ENCODE measurements at regions not wholly inside any gene's neighbourhood (a gene's known extent, or its start where the extent isn't known, plus 50 kb on each side); places are given as distances from the start of the nearest gene placed in this dataset.

DNA sequence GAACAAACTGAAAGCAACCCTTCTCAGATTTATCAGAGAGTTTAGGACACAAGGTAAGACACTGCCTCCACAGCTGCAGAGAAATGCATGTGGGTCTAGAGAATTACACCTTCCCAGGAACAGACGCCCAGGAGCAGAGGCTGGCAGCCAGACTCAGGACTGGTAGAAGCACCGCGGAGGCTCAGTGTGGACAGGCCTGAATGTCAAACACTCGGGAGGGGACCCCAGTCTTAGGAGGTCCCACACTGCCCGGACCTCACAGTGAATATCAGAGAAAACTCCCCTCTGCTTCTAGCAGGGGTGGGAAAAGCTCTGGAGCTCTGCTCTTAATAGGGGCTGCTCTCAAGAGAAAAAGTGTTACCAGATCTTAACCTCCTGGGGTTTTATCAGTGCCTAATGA is 952.7 kb downstream of the BRD1 start:
- TF ChIP-seq CEBPB (IDR thresholded peaks at IDR 0.05; ENCODE audit: low read depth, low read length) (no peak), RAD21 (IDR thresholded peaks at IDR 0.05; ENCODE audit: low read length) (no peak), MAFK (IDR thresholded peaks at IDR 0.05; ENCODE audit: low read depth, low read length) (no peak), SMC3 (IDR thresholded peaks at IDR 0.05; ENCODE audit: low read depth, low read length) (no peak), MXI1 (IDR thresholded peaks at IDR 0.05; ENCODE audit: borderline replicate concordance, low read depth, low read length) (no peak), POLR2A (IDR thresholded peaks at IDR 0.05; ENCODE audit: low read depth, low read length) (no peak), MAZ (IDR thresholded peaks at IDR 0.05; ENCODE audit: borderline replicate concordance, low read depth, low read length) (no peak), RFX5 (IDR thresholded peaks at IDR 0.05; ENCODE audit: low read depth, low read length) (no peak), RCOR1 (IDR thresholded peaks at IDR 0.05; ENCODE audit: insufficient replicate concordance, low read length) (no peak)
- TF ChIP-seq, protein P1, sequence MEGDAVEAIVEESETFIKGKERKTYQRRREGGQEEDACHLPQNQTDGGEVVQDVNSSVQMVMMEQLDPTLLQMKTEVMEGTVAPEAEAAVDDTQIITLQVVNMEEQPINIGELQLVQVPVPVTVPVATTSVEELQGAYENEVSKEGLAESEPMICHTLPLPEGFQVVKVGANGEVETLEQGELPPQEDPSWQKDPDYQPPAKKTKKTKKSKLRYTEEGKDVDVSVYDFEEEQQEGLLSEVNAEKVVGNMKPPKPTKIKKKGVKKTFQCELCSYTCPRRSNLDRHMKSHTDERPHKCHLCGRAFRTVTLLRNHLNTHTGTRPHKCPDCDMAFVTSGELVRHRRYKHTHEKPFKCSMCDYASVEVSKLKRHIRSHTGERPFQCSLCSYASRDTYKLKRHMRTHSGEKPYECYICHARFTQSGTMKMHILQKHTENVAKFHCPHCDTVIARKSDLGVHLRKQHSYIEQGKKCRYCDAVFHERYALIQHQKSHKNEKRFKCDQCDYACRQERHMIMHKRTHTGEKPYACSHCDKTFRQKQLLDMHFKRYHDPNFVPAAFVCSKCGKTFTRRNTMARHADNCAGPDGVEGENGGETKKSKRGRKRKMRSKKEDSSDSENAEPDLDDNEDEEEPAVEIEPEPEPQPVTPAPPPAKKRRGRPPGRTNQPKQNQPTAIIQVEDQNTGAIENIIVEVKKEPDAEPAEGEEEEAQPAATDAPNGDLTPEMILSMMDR (conservative IDR thresholded peaks at IDR 0.05; ENCODE audit: low read depth, low read length): no peak
- TF ChIP-seq, protein P2, sequence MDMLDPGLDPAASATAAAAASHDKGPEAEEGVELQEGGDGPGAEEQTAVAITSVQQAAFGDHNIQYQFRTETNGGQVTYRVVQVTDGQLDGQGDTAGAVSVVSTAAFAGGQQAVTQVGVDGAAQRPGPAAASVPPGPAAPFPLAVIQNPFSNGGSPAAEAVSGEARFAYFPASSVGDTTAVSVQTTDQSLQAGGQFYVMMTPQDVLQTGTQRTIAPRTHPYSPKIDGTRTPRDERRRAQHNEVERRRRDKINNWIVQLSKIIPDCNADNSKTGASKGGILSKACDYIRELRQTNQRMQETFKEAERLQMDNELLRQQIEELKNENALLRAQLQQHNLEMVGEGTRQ (IDR thresholded peaks at IDR 0.05; ENCODE audit: low read depth, low read length): no peak
- TF ChIP-seq, protein P3, sequence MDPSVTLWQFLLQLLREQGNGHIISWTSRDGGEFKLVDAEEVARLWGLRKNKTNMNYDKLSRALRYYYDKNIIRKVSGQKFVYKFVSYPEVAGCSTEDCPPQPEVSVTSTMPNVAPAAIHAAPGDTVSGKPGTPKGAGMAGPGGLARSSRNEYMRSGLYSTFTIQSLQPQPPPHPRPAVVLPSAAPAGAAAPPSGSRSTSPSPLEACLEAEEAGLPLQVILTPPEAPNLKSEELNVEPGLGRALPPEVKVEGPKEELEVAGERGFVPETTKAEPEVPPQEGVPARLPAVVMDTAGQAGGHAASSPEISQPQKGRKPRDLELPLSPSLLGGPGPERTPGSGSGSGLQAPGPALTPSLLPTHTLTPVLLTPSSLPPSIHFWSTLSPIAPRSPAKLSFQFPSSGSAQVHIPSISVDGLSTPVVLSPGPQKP (IDR thresholded peaks at IDR 0.05; ENCODE audit: borderline replicate concordance, low read depth, low read length): no peak

Data from IMR-90 (cell line).